Stimulated activated CD8-positive, alpha-beta memory T cell treated with anti-CD3 and anti-CD28 coated beads, Interleukin-15, amount 100 ng/mL, for 1 hour (primary cell): ENCODE measurements at regions not wholly inside any gene's neighbourhood (a gene's known extent, or its start where the extent isn't known, plus 50 kb on each side); places are given as distances from the start of the nearest gene placed in this dataset.

Source experiments
- DNase-seq: peaks from one replicate; pipeline ENCODE4 v3.0.0-alpha.2; 2020; ENCODE audit warnings: low read depth

DNA sequence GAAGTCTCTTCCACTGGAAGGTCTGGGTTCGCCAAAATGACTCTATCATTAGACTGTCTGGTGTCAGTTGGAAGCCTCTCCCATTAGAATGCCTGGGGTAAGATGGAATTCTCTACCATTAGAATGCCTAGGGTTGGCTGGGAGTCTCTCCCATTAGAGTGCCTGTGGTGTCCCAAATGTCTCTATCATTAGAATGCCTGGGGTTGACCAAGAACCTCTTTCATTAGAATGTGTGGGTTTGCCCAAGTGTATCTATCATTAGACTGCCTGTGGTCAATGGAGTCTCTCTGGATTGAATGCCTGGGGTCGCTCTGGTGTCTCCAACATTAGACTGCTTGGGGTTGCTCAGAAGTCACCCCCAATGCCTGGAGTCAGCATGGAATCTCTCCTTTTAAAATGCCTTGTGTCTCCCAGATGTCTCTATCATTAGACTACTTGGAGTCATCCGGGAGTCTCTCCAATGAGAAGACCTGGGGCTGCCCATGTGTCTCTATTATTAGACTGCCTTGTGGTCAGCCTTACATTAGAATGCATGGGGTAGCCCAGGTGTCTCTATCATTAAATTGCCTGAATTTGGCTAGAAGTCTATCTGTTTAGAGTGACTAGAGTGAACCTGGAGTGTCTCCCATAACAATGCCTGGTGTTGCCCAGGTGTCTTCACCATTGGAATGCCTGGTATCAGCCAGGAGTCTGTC is 1518.4 kb downstream of the UQCRFS1 start:
- no peak for DNase-seq

DNA sequence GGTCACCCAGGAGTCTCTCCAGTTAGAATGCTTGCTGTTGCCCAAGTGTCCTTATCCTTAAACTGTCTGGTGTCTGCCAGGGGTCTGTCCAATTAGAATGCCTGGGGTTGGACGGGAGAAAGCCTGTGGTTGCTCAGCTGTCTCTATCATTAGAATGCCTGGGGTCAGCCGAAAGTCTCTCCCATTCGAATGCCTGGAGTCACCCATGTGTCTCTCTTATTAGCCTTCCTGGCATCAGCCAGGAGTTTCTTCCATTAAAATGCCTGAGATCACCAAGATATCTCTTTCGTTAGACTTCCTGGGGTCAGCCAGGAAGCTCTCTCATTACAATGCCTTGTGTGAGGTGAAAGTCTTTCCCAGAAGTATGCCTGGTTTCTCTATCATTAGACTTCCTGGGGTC is 1521.0 kb downstream of the UQCRFS1 start:
- no peak for DNase-seq

DNA sequence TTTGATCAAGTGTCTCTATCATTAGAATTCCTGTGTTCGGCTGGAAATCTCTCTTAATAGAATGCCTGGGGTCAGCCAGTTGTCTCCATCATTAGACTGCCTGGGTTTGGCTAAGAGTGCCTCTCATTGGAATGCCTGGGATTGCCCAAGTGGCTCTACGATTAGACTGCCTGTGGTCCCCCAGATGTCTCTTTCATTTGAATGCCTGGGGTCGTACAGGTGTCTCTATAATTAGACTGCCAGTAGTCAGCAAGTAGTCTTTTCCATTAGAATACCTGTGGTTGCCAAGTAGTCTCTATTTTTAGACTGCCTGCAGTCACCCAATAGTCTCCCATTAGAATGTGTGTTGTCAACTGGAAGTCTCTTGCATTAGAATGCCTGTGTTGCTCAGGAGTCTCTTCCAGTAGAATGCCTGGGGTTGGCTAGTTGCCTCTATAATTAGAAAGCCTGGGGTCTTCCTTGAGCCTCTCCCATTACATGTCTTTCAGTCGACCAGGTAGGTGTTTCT is 1523.2 kb downstream of the UQCRFS1 start:
- DNase-seq: no peak

DNA sequence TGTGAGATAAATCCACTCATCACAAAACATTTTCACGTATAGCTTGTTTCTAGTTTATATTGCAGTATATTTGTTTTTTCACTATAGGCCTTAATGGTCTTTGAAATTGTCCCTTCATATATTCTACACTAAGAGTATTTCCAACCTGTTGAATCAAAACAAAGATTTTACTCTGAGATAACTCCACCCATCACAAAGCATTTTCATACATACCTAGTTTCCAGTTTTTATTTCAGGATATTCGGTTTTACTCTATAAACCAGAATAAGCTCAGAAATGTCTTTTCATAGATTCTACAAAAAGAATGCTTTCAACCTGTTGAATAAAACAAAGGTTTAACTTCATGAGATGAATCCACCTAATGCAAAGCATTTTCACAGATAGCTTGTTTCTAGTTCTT is 1528.7 kb downstream of the UQCRFS1 start:
- DNase-seq: no peak

DNA sequence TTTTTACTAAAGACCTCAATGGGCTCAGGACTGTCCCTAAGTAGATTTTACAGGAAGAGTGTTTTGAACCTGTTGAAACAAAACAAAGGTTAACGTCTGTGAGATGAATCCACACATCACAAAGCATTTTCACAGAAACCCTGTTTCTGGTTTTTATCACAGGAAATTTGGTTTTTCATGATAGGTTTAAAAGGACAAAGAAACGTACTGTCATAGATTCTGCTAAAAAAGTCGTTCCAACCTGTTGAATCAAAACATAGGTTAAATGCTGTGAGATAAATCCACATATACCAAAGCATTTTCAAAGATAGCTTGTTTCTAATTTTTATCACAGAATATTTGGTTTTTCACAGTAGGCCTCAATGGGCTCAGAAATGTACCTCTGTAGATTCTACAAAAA is 1531.0 kb downstream of the UQCRFS1 start:
- DNase-seq: no peak

DNA sequence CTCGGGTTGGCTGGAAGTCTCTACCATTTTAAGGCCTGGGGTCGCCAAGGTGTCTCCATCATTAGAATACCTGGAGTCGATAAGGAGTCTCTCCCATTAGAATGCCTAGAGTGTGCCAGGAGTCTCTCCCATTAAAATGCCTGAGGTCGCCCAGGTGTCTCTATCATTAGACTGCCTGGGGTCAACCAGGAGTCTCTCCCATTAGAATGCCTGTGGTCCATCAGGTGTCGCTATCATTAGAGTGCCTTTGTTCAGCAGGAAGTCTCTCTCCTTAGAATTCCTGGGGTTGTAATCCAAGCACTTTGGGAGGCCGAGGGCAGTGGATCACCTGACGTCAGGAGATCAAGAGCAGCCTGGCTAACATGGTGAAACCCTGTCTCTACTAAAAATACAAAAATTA is 1533.0 kb downstream of the UQCRFS1 start:
- DNase-seq: no peak

DNA sequence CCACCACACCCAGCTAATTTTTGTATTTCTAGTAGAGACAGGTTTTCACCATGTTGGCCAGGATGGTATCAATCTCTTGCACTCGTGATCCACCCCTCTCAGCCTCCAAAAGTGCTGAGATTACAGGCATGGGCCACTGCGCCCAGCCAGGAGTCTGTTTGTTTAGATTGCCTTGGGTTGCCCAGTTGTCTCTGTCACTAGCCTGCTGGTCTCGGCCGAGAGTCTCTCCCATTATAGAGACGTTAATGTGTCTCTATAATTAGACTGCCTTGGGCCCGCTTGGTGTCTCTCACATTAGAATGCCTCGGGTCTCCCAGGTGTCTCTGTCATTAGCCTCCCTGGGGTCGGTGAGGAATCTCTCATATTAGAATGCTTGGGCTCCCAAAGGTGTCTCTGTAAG is 1533.6 kb downstream of the UQCRFS1 start:
- DNase-seq: no peak

DNA sequence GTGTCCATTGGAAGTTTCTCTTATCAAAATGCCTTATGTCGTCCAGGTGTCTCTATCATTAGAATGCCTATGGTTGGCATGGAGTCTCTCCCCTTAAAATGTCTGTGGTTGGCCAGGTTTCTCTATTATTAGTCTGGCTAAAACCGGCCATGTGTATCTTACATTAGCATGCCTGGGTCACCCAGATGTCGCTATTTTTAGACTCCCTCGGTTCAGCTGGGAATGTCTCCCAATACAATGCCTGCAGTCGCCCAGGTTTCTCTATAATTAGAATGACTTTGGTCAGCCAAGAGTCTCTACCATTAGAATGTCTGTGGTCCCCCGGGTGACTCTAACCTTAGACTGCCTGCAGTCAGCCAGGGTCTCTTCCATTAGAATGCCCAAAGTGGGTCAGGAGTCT is 1536.1 kb downstream of the UQCRFS1 start:
- DNase-seq: no peak

DNA sequence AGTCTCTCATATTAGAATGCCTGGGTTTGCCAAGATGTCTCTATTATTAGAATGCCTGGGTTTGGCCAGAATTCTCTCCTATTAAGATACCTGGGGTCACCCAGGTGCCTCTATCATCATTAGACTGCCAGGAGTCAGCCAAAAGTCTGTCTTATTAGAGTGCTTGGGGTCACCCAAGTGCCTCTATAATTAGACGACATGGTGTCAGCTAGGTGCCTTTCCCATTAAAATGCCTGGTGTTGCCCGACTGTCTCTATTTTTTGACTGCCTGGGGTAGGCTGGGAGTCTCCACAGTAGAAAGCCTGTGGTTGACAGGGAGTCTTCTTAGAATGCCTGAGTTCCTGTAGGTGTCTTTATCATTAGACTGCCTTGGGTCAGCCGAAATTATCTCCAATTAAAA is 1536.6 kb downstream of the UQCRFS1 start:
- DNase-seq: no peak

DNA sequence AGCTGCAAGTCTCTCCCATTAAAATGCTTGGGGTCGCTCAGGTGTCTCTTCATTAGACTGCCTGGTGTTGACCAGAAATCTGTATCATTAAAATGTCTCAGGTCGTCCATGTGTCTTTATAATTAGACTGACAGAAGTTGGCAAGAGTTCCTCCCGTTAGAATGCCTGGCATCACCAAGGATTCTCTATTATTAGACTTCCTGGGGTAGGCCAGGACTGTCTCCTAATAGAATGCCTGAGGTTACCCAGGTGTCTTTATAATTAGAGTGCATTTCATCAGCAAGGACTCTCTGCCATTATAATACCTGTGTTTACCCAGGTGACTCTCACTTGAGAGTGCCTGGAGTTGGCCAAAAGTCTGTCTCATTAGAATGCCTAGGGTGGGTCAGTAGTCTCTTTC is 1537.2 kb downstream of the UQCRFS1 start:
- DNase-seq: no peak

DNA sequence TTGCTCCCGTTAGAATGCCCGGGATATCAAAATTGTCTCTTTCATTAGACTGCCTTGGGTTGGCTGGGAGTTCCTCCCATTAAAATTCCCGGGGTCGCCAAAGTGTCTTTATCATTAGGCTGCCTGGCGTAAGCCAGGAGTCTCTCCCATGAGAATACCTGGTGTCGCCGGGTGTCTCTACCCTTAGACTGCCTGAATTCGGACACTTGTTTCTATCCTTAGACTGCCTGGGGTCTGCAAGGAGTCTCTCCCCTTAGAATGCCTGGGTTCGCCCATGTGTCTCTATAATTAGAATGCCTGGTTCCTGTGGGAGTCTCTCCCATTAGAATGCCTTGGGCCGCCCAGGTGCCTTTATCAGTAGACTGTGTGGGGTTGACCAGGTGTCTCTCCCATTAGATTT is 1538.2 kb downstream of the UQCRFS1 start:
- no peak for DNase-seq

DNA sequence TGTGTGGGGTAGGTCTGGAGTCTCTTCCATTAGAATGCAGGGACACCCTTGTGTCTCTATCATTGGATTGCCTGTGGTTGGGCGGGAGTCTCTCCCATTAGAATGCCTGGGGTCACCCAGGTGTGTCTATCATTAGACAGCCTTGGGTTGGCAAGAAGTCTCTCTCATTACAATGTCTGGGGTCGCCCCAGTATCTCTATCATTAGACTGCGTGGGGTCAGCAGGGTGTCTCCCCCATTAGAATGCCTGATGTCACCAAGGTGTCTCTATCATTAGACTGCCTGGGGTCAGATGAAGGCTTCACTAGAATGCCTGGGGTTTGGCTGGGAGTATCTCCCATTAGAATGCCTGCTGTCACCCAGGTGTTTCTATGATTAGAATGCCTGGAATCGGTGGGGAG is 1539.0 kb downstream of the UQCRFS1 start:
- DNase-seq: no peak

DNA sequence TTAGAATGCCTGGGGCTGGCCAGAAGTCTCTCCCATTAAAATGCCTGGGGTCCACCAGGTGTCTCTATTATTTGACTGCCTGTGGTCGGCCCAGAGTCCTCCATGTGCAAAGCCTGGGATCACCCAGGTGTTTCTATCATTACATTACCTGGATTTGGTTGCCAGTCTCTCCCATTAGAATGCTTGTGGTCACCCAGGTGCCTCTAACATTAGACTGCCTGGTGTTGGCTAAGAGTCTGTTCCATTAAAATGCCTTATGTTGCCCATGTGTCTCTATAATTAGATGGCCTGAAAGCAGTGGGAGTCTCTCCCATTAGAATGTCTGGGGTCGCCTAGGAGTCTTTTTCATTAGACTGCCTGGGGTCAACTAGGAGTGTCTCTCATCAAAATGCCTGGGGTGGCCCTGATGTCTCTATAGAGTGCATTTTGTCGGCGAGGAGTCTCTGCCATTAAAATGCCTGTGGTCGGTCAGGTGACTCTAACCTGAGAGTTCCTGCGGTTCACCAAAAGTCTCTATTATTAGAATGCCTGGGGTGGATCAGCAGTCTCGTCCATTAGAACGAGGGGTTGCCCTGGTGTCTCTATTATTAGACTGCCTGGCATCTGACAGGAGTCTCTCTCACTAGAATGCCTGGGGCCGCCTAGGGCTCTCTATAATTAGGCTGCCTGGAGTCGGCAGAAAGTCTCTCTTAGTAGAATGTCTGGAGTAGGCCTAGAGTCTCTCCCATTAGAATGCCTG is 1540.5 kb downstream of the UQCRFS1 start:
- no peak for DNase-seq

DNA sequence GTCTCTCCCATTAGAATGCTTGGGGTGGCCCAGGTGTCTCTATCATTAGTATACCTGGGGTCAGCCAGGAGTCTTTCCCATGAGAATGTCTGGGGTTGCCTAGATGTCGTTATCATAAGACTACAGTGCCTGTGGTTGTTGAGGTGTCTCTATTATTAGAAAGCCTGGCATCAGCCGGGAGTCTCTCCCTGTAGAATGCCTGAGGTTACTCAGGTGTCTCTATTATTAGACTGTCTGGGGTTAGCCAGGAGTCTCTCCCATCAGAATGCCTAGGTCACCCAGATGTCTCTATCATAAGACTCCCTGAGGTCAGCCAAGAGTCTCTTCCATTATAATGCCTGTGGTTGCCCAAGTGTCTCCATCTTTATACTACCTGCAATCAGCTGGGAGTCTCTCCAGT is 1541.1 kb downstream of the UQCRFS1 start:
- no peak for DNase-seq

DNA sequence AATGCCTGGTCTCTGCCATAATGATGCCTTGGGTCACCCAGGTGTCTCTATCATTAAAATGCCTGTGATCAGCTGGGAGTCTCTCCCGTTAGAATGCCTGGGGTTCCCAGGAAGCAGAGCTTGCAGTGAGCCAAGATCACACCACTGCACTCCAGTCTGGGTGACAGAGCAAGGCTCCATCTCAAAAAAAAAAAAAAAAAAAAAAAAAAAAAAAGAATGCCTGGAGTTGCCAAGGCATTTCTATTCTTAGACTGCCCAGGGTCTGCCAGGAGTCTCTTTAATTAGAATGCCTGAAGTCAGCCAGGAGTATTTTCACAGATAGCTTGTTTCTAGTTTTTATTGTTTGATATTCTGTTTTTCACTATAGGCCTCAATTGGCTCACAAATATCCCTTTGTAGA is 1552.5 kb downstream of the UQCRFS1 start:
- no peak for DNase-seq

DNA sequence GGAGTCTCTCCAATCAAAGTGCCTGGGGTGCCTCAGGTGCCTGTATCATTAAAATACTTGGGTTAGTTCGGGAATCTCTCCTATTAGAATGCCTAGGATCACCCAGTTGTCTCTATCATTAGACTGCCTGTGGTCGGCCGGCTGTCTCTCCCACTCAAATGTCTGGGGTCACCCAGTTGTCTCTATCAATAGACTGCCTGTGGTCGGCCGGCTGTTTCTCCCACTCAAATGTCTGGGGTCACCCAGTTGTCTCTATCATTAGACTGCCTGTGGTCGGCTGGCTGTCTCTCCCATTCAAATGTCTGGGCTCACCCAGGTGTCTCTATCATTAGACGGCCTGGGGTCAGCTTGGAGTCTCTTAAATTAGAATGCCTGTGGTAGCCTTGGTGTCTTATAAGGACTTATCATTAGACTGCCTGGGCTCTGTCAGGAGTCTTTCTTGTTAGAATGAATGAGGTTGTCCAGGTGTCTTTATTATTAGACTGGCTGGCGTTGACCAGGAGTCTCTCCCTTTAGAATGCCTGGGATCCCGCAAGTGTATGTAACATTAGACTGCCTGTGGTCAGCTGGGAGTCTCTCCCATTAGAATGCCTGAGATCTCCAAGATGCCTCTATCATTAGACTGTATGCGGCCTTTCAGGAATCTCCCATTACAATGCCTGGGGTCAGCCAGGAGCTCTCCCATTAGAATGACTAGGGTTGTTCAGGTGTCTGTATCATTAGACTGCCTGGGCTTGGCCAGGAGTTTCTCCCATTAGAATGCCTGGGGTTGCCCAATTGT is 1555.5 kb downstream of the UQCRFS1 start:
- no peak for DNase-seq

DNA sequence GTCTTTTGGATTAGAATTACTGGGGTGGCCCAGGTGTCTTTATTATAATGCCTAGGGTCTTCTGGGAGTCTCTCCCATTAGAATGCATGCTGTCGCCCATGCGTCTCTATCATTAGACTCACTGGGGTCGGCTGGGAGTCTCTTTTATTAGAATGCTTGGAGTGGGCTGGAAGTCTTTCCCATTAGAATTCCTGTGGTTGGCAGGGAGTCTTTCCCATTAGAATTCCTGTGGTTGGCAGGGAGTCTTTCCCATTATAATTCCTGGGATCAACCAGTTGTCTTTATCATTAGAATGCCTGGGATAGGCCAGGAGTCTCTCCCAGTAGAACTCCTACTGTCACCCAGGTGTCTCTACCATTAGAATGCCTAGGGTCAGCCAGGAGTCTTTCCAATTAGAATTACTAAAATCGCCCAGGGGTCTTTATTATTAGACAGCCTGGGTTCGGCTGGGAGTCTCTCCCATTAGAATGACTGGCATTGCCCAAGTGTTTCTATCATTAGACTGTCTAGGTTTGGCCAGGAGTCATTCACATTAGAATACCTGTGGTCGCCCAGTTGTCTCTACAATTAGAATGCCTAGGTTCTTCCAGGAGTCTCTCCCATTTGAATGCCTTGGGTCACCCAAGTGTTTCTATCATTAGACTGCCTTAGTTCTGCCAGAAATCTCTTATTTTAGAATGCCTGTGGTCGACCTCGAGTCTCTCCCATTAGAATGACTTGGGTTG is 1558.5 kb downstream of the UQCRFS1 start:
- no peak for DNase-seq

DNA sequence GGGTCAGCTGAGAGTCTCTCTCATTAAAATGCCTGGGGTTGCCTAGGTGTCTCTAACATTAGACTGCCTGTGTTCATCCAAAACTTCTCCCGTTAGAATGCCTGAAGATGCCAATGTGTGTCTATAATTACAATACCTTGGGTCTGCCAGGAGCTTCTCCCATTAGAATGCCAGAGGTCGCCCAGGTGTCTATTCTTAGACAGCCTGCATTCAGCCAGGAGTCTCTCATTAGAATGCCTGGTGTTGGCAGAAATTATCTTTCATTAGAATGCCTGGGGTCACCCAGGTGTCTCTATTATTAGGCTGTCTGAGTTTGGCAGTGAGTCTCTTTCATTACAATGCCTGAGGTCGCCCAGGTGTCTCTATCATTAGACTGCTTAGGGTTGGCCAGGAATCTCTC is 1560.2 kb downstream of the UQCRFS1 start:
- no peak for DNase-seq

DNA sequence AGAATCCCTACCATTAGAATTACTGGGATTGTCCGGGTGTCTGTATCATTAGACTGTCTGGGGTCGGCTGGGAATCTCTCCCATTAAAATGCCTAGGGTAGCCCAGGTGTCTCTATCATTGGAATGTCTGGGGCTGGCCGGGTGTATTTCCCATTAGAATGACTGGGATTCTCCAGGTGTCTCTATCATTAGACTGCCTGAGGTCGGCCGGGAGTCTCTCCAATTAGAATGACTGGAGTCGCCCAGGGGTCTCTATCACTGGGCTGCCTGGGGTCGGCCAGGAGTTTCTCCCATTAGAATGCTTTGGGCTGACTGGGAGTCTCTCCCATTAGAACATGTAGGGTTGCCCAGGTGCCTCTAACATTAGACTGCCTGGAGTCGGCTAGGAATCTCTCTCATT is 1560.7 kb downstream of the UQCRFS1 start:
- DNase-seq: no peak

DNA sequence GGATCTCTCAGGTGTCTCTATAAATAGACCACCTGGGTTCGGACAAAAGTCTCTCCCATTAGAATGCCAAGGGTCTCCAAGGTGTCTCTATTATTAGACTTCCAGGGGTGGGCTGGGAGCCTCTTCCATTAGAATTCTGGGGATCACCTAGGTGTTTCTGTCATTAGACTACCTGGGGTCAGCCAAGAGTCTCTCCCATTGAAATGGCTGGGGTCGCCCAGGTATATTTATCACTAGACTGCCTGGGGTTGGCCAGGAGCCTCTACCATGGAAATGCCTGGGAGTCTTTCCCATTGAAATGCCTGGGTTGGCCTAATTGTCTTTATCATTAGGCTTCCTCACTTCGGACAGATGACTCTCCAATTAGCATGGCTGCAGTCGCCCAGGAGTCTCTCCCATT is 1565.5 kb downstream of the UQCRFS1 start:
- DNase-seq: no peak

DNA sequence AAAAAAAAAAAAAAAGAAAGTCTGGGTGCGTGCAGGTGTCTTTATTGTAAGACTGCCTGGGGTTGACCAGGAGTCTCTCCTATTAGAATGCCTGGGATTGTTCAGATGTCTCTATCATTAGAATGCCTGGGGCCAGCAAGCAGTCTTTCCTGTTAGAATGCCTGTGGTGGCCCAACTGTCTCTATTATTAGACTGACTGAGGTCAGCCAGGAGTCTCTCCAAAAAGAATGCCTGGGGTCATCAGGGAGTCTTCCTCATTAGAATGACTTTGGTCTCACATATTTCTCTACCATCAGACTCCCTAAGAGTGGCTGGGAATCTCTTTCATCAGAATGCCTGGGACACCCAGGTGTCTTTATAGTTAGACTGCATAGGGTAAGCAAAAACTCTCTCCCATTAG is 1577.5 kb downstream of the UQCRFS1 start:
- DNase-seq: no peak

DNA sequence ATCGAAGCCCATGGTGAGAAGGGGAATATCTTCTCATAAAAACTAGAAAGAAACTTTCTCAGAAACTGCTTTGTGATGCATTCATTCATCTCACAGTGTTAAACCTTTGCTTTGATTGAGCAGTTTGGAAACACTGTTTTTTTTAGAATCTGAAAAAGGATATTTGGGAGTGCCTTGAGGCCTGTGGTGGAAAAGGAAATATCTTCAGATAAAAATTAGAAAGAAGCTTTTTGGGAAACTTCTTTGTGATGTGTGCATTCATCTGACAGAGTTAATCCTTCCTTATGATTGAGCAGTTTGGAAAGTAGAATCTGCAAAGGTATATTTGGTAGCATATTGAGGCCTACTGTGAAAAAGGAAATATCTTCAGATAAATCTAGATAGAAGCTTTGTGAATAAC is 1594.9 kb downstream of the UQCRFS1 start:
- DNase-seq: no peak
